ENCODE measurements at regions not wholly inside any gene's neighbourhood (a gene's known extent, or its start where the extent isn't known, plus 50 kb on each side); places are given as distances from the start of the nearest gene placed in this dataset.

DNA sequence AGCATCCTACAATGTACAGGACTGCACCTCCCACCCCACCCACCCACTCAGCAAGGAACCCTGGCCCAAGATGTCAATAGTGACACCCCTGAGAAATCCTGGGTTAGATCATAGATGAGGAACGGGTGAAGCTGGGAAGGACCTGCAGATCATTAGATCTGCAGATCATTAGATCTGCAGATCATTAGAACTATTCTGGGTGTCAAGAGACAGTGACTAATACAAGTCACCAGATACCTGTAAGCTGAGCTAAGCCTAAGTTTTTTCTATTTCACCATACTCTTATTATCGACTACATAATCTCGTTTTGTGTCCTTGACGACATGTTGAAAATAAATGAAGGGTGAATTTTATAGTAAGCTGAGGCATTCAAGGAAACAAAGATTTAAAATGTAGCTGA, 325.7 kb downstream of the DUSP10 start:
- DNase-seq, result no peak
- no peaks in the 10 kb centered on the region for H3K36me3 ChIP-seq
- TF ChIP-seq, protein P1, sequence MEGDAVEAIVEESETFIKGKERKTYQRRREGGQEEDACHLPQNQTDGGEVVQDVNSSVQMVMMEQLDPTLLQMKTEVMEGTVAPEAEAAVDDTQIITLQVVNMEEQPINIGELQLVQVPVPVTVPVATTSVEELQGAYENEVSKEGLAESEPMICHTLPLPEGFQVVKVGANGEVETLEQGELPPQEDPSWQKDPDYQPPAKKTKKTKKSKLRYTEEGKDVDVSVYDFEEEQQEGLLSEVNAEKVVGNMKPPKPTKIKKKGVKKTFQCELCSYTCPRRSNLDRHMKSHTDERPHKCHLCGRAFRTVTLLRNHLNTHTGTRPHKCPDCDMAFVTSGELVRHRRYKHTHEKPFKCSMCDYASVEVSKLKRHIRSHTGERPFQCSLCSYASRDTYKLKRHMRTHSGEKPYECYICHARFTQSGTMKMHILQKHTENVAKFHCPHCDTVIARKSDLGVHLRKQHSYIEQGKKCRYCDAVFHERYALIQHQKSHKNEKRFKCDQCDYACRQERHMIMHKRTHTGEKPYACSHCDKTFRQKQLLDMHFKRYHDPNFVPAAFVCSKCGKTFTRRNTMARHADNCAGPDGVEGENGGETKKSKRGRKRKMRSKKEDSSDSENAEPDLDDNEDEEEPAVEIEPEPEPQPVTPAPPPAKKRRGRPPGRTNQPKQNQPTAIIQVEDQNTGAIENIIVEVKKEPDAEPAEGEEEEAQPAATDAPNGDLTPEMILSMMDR (IDR thresholded peaks at IDR 0.05), result no peak
- no peak for TF ChIP-seq POLR2A (IDR thresholded peaks at IDR 0.05)
- H3K4me1 ChIP-seq, result no peaks in the 10 kb centered on the region
- H3K27ac ChIP-seq, result no peak overlapping the region
- intact Hi-C loops (cut with DNase I), result no loop called here
- H3K27me3 ChIP-seq, result no peaks in the 10 kb centered on the region
- no peaks in the 10 kb centered on the region for H3K9me3 ChIP-seq
- H3K4me3 ChIP-seq (replicated peaks in 1 of 3), result no peak overlapping the region
- 88 to 98% methylated on average over 4 of the region's 4 CpGs for WGBS, 2 donors

DNA sequence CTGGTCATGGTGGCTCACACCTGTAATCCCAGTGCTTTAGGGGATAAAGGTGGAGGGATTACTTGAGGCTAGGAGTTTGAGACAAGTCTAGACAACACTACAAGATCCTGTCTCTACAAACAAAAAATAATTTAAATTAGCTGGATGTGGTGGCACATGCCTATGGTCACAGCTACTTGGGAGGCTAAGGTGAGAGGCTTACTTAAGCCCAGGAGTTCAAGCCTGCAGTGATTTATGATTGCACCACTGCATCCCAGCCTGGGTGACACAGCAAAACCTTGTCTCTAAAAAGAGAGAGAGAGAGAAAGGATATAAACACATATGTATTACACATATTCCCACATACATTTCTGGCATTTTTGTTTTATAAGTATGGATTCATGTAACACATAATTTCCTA, 325.2 kb downstream of the DUSP10 start:
- DNase-seq, result no peak
- Histone ChIP-seq H3K4me1 (no peaks in the 10 kb centered on the region), H3K36me3 (no peaks in the 10 kb centered on the region), H3K27ac (no peak overlapping the region), H3K9me3 (no peaks in the 10 kb centered on the region), H3K4me3 (replicated peaks in 1 of 3) (no peak overlapping the region), H3K27me3 (no peaks in the 10 kb centered on the region)
- TF ChIP-seq POLR2A (IDR thresholded peaks at IDR 0.05), result no peak
- TF ChIP-seq, protein P1 (IDR thresholded peaks at IDR 0.05), result no peak
- intact Hi-C loops (cut with DNase I), result no loop called here

DNA sequence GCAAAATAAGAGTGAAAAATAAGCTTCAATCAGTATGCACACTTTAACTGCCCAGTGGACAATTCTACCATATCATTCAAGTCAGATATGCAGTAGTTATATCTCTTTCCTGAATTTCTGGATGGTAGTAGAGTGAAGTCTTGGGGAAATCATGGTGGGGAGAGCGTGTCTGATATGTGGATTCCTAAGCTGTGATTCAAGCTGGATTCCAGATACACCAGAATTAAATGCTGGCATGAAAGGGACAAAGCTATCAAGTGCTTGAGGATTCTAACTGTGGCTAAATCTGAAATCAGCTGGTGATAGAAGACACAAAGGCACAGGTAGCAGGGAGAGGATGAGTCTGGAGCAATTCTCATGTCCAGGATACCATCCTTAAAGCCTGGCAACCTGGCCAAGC, 323.5 kb downstream of the DUSP10 start:
- no peak for DNase-seq
- Histone ChIP-seq H3K4me1 (no peaks in the 10 kb centered on the region), H3K9me3 (no peaks in the 10 kb centered on the region), H3K36me3 (no peaks in the 10 kb centered on the region), H3K27ac (no peak overlapping the region), H3K27me3 (no peaks in the 10 kb centered on the region), H3K4me3 (replicated peaks in 1 of 3) (no peak overlapping the region)
- intact Hi-C loops (cut with DNase I), result no loop called here
- TF ChIP-seq, protein P1 (IDR thresholded peaks at IDR 0.05), result no peak
- TF ChIP-seq POLR2A (IDR thresholded peaks at IDR 0.05), result no peak
- 82 to 87% methylated on average over 1 of the region's 1 CpG for WGBS, 2 donors

DNA sequence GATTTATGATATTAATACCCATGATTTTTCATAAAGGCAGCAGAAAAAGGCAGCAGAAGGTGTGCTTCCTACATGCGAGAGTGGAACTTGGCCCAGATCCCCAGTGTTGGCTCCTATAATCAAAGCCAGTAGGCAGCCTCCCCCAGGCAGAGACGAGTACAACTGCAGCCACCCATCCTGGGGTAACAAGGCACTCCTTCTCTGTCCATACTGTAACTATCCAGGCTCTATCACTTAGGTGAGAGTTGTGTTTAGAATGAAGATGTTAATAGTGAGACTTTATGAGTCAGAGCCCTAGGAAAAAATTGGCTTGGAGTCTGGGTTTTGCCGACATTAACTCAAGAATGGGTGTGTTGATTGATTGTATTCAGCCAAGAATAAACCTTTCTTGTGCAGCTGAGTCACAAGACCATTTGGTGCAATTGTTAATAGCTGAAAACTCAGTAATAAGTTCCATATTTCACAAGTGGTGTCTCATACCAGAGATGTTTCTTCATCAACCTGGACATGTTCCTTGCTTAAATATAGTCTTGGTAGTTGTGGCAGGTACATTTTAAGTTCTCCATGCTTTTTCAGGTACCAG, 322.3 kb downstream of the DUSP10 start:
- Histone ChIP-seq H3K4me1 (no peaks in the 10 kb centered on the region), H3K27me3 (no peaks in the 10 kb centered on the region), H3K4me3 (replicated peaks in 1 of 3) (no peak overlapping the region), H3K9me3 (no peaks in the 10 kb centered on the region), H3K27ac (no peak overlapping the region), H3K36me3 (no peaks in the 10 kb centered on the region)
- TF ChIP-seq, protein P1 (IDR thresholded peaks at IDR 0.05), result no peak
- TF ChIP-seq POLR2A (IDR thresholded peaks at IDR 0.05), result no peak
- WGBS, 2 donors, result 66 to 90% methylated on average over 3 of the region's 3 CpGs
- intact Hi-C loops (cut with DNase I), result no loop called here
- no peak for DNase-seq

DNA sequence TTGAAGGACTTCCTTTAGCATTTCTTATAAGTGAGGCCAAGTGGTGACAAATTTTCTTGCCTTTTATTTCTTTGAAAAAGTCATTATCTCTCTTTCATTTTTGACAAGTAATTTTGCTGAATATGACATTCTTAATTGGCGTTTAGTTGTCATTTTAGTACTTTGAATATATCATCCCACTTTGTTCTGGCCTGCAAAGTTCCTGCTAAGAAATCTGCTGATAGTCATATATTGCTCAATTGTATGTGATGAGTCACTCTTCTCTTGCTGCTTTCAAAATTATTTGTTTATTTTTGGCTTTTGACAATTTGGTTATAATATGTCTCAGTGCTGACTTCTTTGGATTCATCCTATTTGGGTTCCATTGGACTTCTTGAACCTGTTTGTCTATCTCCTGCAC, 312.6 kb downstream of the DUSP10 start:
- H3K4me3 ChIP-seq (replicated peaks in 1 of 3), result no peak overlapping the region
- no peak overlapping the region for H3K27ac ChIP-seq
- intact Hi-C loops (cut with DNase I), result no loop called here
- no peaks in the 10 kb centered on the region for H3K27me3 ChIP-seq
- WGBS, 2 donors, result 89 to 96% methylated on average over 1 of the region's 1 CpG
- H3K36me3 ChIP-seq, result no peaks in the 10 kb centered on the region
- no peak for TF ChIP-seq POLR2A (IDR thresholded peaks at IDR 0.05)
- TF ChIP-seq, protein P1 (IDR thresholded peaks at IDR 0.05), result no peak
- no peak for DNase-seq
- H3K4me1 ChIP-seq, result no peaks in the 10 kb centered on the region
- no peaks in the 10 kb centered on the region for H3K9me3 ChIP-seq

All from thyroid gland (tissue), 4 donors.